Fibroblast of lung (primary cell): ENCODE measurements at regions not wholly inside any gene's neighbourhood (a gene's known extent, or its start where the extent isn't known, plus 50 kb on each side); places are given as distances from the start of the nearest gene placed in this dataset.

ENCODE experiments used
- CTCF ChIP-seq, 2 donors: IDR thresholded peaks in 1 of 2; conservative IDR thresholded peaks in 1 of 2; 1 replicate in 1 of 2; 2 replicates in 1 of 2; pipeline ENCODE4 v1.5.1; 2011 to 2012; ENCODE audit warnings: low read length in 2 of 2, control low read depth in 1 of 2, inconsistent platforms in 1 of 2, low read depth in 1 of 2, mild to moderate bottlenecking in 1 of 2
- EZH2 ChIP-seq: IDR thresholded peaks from 2 replicates; pipeline ENCODE4 v1.5.1; 2012; ENCODE audit warnings: low read length, control low read depth, mild to moderate bottlenecking; ENCODE audit errors: missing control alignments

- TF ChIP-seq CTCF (conservative IDR thresholded peaks at IDR 0.05 in 1 of 2, IDR thresholded peaks at IDR 0.05 in 1 of 2; ENCODE audit: low read depth in 1 of 2, low read length in 2 of 2) (no peak), EZH2 (no peak)
Observed at GRCh38 chr21:43360441-43361126, 66.3 kb downstream of the SIK1 start.
